ENCODE measurements at regions not wholly inside any gene's neighbourhood (a gene's known extent, or its start where the extent isn't known, plus 50 kb on each side); places are given as distances from the start of the nearest gene placed in this dataset.

- TF ChIP-seq POLR2AphosphoS5 (IDR thresholded peaks at IDR 0.05; ENCODE audit: low read depth, low read length) = no peak
- no peak for TF ChIP-seq POLR2A (IDR thresholded peaks at IDR 0.05; ENCODE audit: low read depth, low read length)
Measured at GRCh38 chr6:27178407-27178730, 69.1 kb upstream of the PRSS16 start.

All from GM12892 (cell line).